ENCODE measurements at regions not wholly inside any gene's neighbourhood (a gene's known extent, or its start where the extent isn't known, plus 50 kb on each side); places are given as distances from the start of the nearest gene placed in this dataset.
"Not testable (repeated sequence)": the region's sequence is repeated elsewhere in the genome, so short reads cannot be mapped to it uniquely, and the experiment has no call there.

GRCh38 chr5:124153588-124153987 is 592.9 kb downstream of the ZNF608 start:
- DNase-seq, result no peak

GRCh38 chr5:124148574-124148973 is 597.9 kb downstream of the ZNF608 start:
- no peak for DNase-seq

GRCh38 chr5:124140060-124140459 is 606.4 kb downstream of the ZNF608 start:
- no peak for DNase-seq

DNA sequence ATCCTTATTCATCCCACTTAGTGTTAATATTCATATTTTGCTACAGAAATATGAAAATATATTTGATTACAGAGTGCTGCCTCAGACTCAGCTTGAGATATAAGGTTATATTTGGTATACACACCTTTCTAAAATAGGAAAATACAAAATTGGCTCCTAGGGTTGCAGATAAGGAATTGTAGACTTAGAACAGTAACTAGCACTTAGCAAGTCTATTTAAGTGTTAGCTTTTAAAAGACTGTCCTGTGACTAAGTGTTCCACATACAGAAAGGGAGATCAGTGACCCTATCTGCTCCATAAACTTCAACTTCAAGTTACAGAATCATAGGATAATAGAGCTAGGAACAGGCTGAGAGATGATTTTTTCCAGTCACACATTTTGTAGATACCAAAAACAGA is 607.0 kb downstream of the ZNF608 start:
- DNase-seq, result no peak

GRCh38 chr5:124136609-124137008 is 609.8 kb downstream of the ZNF608 start:
- no peak for DNase-seq

DNA sequence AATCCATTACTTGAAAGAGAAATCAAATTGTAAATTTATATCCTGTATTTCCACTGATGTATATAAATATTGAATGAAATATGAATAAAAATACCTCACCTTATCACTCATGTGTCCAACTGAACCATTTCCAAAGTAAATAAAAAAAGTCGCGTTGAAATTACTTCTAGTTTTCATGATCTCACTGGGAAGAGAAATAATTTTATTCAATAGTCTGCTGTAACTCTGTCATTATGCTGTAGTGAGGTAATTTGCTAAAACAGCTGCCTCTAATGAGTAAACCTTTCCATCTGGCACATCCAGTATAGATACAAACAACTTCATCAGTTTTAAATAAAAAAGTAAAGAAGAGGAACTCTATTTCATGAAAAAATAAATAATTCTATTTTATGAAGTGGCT is 611.5 kb downstream of the ZNF608 start:
- no peak for DNase-seq

GRCh38 chr5:124133406-124133805 is 613.0 kb downstream of the ZNF608 start:
- DNase-seq, result no peak

- no peak for DNase-seq
Measured at GRCh38 chr5:124132843-124133242, 613.6 kb downstream of the ZNF608 start.

DNA sequence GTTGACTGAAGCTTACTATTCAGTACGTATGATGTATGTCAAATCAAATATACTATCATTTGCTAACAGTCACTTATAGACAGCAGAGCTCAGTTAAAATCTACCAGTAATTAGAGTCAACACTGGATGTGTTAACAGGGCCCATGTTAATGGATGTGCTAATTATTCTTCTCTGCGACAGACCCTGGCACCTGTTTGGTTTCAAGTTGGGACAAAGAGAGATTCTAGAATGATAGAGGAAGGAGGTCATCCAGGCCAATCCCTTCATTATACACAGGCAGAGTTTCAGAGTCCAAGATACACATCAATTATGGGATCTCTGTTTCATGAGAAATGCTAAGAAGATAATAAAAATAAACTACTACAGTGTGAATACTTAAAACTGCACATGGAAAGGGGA is 615.0 kb downstream of the ZNF608 start:
- no peak for DNase-seq

DNA sequence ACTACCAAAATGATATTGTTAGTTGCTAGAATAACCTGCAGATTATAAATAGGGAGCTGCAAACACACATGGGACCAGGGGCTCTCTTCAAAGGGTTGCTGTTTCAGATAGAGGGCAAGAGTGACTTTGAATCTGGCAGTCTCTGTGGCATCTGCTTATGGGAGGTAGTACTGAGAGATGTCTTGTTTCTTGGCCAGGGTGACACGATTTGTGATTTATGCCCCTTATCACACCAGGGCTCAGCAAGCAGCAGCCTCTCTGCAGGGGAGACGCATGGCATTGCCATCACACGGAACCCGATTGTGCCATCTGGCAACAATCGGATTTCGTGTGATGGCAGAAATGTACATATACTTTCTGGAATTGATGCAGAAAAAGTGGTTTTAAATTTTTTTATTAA is 615.6 kb downstream of the ZNF608 start:
- no peak for DNase-seq

GRCh38 chr5:124128867-124129266 is 616.9 kb downstream of the CSNK1G3 start:
- no peak for DNase-seq

DNA sequence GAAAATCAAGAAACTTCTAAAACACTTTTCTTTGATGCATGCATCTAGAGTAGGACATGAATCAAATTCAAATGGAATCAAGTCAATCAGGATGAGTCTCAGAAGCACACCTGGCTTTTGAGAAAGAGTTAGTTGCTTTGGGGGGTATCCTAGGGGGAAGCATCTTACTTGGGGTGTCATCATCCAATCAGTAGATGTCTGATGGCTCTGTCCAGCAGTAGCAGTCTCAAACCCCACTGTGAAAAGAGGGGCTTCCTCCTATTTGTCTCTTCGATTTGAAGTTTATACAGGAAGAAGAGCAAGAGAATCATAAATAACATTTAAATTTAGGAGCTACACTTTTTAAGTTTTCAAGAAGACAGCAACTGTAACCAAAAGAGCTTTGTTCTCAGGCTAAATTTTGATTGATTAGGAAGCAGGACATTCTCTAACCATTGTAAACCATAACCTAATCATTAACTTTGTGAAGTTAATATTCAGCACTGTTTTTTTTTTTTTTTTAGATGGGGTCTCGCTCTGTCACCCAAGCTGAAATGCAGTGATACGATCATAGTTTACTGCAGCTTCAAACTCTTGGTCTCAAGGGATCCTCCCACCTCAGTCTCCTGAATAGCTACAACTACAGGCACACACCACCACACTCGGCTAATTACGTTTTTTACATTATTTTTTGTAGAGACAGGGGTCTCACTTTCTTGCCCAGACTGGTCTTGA is 614.7 kb downstream of the CSNK1G3 start:
- DNase-seq, result no peak

DNA sequence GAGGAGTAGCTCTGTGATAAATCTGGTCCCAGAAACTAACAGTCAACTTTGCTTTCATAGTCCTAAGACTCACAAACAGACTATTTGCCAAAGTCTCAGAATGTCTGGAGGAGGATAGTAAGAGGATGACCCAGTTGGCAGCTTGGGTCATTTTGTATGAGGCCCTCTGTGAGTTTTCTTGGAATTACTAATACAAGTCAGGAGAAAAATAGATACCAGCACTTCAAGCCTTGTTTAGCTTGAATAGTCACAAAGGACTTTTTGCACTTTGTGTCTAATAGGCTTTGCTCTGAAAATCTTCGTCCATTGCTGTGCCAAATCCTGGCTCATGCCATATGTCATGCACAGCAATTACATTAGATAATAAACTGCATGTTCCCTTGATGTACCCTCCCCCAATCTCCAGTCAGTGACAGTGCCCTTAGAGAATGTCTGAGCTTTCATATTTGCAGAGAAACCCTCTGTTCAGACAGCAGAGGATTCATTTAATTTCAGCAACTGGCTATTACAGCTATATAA is 612.8 kb downstream of the CSNK1G3 start:
- DNase-seq, result no peak

DNA sequence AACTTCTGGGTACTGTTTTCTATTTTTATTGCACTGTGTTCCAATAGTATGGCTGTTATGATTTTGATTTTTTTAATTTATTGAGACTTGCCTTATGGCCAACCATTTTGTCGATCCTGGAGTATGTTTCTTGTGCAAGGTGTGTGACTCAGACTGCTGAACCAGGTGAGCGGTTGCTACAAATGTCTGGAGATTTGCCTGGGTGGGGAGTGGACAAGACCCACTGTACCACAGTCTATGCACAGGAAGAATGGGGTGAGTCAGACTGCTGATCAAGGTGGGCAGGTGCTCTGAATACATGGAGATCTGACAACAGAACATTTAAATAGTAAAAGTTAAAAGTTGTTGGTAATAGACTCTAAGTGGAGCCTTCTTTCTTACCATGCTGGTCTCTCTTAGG is 609.2 kb downstream of the CSNK1G3 start:
- DNase-seq, result no peak

DNA sequence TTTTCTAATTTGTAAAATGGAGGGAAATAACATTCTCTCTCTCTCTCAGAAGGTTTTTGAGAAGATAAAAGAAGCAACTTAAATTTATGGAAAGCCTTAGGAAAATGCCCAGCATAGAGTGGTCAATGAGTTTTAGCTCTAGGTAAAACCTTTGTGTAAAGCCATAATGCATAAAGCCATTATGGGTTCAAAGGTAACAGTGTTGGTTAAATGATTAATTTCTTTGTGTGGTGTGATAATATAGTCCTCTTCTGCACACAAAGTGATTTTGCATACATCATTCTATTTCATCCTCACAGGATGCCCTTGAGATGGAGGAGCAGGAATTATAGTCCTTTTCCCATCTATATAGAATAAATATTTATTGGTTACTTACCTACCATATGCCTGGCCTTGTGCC is 602.9 kb downstream of the CSNK1G3 start:
- DNase-seq, result no peak

- no peak for DNase-seq
Measured at GRCh38 chr5:124111886-124112285, 599.9 kb downstream of the CSNK1G3 start.

DNA sequence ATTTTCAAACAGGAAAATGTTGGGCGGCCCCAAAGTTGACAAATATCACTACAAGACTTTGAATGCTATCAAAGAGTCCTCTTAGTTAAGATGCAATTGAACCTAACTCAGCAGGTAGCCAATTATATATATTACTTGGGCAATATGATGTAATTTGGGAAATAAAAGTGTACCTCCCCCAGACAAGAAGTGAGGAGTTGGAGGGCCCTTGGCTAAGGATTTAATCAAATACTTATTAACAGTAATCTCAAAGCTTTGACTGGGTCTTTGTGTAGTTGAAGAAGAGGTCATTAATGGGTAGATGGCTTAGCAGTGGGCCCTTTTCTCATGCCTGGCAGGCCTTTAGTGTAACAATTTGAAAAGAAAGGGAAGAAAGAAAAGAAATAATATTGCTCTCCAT is 599.0 kb downstream of the CSNK1G3 start:
- DNase-seq, result no peak

DNA sequence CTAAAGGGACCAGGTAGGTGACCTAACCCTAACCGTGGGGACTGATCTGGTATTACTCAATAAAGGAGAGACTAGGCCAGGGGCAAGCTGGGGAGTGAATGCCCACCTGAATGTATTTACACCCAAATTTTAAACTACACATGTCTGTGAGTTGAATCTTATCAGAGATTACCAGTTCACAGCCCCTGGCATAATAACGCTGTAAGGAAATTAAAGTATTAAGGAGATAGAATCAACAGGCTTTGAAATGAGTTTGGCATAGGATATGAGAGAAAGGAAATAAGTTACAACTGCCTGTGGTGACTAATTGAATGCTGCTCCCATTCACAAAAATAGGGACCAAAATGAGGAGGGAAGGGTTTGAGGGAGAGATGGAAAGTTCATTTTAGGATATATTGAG is 593.3 kb downstream of the CSNK1G3 start:
- no peak for DNase-seq

DNA sequence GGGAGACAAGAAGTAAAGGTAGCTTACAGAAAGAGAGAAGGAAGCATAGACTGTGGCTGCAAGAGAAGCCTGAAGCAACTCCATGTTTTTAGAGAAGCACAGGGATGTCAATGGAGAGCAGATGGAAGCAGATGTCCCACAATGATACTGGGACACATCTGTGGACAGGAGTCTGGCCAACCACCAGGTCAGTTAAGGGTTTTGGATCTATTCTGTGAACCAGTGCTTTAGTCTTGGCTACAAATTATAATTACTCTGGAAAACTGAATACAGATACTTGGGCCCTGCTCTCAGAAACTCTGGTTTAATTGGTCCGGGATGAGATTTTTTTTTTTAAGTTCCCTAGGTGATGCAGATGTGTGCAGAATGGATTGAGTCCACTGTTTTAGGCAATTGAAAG is 592.8 kb downstream of the CSNK1G3 start:
- no peak for DNase-seq

- no peak for DNase-seq
Measured at GRCh38 chr5:124104344-124104743, 592.4 kb downstream of the CSNK1G3 start.

- DNase-seq, result no peak
Measured at GRCh38 chr5:124103671-124104070, 591.7 kb downstream of the CSNK1G3 start.

GRCh38 chr5:124103056-124103455 is 591.1 kb downstream of the CSNK1G3 start:
- not testable (repeated sequence) for DNase-seq

GRCh38 chr5:124102486-124102885 is 590.5 kb downstream of the CSNK1G3 start:
- DNase-seq, result no peak

DNA sequence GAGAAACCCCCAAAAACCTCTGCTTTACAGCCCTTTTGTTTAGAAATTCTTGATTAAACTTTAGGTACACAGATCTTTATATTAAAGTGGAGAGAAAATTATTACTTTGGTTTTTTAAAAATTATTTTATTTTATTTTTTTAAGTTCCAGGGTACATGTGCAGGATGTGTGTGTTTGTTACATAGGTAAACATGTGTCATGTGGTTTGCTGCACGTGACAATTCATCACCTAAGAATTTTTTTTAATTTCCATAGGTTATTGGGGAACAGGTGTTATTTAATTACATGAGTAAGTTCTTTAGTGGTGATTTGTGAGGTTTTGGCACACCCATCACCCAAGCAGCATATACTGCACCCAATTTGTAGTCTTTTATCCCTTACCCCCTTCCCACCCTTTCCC is 581.7 kb downstream of the CSNK1G3 start:
- no peak for DNase-seq

GRCh38 chr5:124090115-124090514 is 578.1 kb downstream of the CSNK1G3 start:
- DNase-seq, result no peak
